Cardiac septum (tissue), 1 donor: ENCODE measurements at regions not wholly inside any gene's neighbourhood (a gene's known extent, or its start where the extent isn't known, plus 50 kb on each side); places are given as distances from the start of the nearest gene placed in this dataset.

Source experiments
- DNase-seq: peaks from one replicate; pipeline ENCODE4 v3.0.0-alpha.2; 2020; ENCODE audit warnings: low spot score
- intact Hi-C: fragments of 100-400 bp; cut with DNase I; formaldehyde crosslinking; loops from one replicate; pipeline ENCODE4 v1.14.0; 2022
- donor health status: DM: no; HTN: no; CAD: no.

DNA sequence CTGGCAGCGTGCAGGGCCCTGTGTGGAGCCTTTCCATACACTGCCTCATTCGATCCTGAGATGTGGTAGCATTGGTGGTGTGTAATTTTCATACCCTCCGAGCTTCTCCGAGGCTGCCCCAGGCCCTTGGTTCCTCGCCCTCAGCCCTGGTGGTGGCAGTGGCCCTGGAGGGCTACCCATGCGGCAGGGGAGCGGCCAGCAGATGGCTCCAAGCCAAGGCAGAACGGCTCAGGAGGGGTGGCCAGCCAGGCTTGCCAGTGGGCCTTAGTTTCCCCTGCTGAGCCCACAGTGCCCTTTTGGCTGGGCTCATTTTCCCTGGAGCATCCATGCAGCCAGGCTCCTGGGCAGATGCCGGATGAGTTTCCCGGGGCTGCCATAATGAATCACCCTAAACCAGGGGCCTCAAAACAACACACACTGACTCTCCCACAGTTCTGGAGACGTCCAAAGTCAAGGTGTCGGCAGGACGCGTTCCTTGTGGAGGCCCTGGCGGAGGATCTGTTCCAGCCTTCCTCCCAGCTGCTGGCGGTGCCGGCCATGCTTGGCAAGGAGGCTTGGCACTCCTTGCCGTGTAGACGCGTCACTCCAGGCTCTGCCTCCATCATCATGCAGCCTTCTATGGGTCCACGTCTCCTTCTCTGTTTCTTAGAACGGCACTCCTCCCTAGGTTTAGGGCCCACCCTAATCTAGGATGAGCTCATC, 158.8 kb upstream of the GSE1 start:
- no peak for DNase-seq
- intact Hi-C loops: no loop called here

DNA sequence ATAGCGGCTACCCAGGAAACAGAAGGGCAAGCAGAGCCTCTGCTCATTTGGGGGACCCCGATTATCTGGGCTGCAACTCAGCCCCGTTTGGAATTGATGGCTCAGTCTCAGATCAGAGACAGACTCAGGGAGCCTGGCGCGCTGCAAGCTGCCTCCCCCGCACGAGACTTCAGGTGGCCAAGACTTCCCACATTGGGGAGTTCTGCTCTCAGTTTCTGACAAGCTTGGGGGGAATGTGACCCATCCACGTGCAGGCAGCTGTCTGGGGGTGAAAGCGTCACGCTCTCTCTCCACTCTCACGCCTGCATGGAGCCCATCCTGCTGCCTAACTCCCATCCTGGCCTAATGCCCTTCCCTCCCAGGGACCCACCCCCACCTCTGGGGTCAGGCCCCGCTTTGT, 157.6 kb upstream of the GSE1 start:
- DNase-seq: no peak
- intact Hi-C loops: no loop called here

DNA sequence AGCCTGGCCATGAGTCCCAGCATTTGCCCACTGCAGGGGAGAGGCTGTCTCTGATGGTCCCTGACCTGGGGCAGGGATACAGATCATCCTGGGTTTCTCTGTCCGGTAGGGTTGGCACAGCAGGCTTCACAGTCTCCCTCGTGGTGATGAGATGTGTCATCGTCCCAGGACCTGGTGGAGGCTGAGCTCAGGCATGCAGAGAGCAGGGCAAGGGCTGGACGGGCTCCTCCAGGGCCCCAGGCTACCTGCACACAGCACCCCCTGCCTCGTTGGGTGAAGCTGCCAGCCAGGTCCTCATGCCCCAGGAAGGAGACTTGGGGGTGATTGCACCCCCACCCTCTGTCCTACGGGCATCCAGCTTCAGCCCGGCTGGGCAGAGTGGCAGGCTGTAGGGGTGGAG, 155.8 kb upstream of the GSE1 start:
- intact Hi-C loops: no loop called here
- no peak for DNase-seq

DNA sequence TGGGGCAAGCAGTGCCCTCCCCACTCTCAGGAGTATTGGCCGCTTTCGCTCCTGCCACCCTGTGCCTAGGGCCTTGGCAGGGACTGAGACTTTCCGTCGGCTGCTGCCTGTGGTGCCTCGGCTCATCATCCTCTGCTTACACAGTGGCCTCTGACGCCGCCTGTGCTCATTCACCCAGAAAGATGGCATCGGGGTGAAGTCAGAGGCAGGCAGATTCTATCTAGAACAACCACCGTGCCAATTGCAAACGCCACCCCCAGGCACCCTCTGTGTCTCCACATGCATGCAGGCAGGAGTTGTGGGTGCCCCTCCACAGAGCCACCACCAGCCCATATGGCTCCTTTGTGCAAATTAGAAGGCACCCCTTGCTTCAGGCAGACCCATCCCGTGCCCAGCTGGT, 154.2 kb upstream of the GSE1 start:
- intact Hi-C loops: no loop called here

DNA sequence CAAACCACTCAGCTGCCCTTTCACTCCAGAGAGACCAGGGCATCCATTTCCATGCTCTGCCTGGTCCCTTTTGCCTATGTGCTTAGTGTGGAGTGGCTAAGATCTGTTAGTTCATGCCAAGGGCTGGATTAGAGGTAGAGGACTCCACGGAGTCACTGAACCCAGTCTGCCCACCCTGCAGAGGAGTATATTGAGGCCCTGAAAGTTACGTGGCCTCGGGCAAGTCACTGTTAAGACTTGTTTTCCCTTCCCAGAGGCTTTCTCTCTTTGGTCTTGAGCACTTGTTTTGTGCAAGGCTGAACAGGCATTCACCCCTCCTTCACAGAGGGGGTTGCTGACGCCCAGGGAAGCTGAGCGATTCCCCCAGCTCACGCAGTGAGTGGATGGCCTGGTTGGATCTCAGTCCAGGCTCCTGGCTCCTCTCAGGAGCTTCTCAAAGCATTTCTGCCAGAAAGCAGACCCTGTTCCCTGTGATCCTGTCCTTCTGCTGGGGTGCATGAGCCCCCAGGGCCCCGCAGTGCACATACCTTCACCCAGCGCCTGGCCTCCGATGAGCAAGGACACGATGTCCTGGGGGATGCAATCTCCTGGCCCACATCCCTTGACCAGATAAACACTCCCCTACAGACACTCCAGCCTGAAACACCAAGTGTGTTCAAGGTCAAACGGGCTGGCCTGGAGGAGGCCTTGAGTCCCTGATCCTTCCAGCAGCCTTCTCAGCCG, 153.4 kb upstream of the GSE1 start:
- no peak for DNase-seq
- intact Hi-C loops: loop anchor here (5.0 kb wide), 1 partner anchor 153 kb away; the partner anchor contains the start of gene GSE1

More for the DNA sequence above, 154.2 kb upstream of the GSE1 start:
- DNase-seq: no peak

DNA sequence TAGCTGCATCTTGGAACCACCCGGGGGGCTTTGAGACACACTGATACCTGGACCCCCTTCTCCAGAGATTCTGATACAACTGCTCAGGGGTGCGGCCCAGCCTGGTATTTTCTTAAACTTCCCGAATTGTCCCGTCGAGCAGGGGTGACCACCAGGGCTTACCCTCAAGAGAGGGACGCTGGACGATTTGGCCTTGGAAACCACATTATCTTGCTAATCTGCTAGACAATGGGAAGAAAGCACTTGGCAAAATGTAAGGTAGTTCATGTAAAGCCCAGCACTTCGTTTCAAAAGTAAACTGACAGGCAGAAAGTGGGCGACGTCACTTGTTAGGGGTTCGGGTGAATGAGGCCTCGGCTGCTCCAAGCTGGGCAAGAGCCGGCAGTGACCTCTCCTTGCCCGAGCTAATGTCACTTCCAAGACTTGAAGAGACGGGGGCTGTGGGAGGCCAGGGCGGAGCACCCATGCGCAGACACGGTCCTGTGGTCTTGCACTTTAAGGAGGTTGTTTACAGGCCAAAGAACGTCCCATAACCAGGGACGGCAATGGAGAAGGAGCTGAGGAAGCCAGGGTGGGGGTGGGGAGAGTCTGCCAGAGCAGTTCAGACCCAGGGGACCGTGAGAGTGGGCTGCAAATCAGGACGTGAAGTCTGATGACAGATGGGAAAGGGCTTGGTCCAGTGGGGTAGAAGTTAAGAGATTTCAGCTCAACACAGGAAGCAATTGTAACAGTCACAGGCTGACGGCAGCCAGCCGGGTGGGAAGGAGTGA, 152.7 kb upstream of the GSE1 start:
- intact Hi-C loops: loop anchor here (5.0 kb wide), 1 partner anchor 152 kb away; the partner anchor contains the start of gene GSE1
- DNase-seq: no peak

DNA sequence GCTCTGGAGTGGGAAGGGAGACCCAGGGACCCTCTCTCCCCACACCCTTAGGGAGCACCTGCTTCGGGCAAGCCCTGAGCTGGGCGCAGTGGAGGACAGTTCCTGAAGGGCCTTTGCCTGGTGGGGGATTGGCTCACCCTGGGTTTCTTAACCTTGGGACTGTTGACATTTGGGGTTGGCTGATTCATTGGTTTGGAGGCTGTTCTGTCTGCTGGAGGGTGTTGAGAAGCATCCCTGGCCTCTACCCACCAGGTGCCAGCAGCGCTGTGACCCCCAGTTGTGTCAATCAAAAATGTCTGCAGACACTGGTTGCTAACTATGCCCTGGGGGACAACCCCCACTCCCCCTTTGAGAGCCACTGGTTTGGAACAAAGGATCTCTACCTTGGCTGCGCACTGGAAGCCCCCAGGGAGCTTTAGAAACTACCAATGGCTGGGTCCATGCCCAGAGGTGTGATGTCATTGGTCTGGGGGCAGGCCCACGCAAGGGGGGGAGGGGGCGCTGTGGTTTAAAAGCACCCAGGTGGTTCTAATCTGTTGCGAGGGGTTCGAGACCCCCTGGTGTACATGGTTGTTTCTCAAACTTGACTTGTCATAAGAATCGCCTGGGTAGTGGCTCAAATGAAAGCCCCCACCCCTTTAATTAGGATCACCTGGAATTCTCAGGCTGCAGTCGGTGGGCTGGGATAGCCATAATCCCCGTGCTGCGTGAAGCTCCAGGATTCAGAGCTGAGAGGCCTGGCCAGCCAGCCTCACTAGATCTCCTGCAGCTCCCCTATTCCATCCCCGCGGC, 151.9 kb upstream of the GSE1 start:
- intact Hi-C loops: loop anchor here (5.0 kb wide), 1 partner anchor 151 kb away; the partner anchor contains the start of gene GSE1

DNA sequence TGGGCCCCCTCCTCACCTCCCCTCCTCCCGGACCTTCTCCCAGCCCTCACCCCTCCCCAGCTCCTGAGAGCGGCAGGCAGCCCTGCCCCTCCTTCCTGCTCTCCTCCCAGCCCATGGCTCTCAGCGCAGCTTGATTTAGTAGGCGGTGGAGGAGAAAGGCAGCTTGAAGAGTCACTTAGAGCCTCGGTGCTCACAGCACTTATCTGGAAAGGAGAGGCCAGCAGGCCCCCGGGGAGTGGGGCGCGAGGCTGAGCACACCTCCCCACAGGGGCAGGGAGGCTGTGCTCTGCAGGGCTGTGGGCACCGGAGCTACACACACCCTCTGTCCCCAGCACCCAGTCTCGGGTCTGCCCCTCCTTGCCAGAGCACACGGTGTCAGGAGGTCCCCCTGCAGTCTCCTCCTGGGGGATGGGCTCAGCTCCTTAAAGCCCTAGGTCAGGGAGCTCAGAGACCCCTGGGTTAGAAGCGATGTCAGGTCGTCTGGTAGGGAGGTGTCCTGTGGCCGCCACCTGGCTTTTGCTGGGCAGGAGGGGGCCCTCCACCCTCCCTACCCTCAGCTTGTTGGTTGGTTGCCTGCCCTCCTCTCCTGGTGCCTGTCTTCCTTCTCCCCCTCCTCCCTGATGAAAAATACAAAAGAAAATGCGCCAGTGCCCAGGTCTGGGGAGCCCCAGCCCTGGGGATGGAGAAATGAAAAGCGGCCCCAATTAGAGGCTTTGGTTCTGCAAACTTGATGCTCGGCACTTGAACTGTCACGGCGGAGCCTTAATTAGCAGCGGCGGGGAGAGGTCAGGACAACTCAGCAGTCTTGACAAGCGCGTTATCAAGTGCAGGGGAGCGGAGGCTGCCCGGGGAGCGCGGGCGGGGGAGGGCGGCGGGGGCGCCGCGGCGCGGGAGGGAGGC, 151.1 kb upstream of the GSE1 start:
- intact Hi-C loops: loop anchor here (5.0 kb wide), 1 partner anchor 150 kb away; the partner anchor contains the start of gene GSE1

More for the DNA sequence above, 151.9 kb upstream of the GSE1 start:
- no peak for DNase-seq

DNA sequence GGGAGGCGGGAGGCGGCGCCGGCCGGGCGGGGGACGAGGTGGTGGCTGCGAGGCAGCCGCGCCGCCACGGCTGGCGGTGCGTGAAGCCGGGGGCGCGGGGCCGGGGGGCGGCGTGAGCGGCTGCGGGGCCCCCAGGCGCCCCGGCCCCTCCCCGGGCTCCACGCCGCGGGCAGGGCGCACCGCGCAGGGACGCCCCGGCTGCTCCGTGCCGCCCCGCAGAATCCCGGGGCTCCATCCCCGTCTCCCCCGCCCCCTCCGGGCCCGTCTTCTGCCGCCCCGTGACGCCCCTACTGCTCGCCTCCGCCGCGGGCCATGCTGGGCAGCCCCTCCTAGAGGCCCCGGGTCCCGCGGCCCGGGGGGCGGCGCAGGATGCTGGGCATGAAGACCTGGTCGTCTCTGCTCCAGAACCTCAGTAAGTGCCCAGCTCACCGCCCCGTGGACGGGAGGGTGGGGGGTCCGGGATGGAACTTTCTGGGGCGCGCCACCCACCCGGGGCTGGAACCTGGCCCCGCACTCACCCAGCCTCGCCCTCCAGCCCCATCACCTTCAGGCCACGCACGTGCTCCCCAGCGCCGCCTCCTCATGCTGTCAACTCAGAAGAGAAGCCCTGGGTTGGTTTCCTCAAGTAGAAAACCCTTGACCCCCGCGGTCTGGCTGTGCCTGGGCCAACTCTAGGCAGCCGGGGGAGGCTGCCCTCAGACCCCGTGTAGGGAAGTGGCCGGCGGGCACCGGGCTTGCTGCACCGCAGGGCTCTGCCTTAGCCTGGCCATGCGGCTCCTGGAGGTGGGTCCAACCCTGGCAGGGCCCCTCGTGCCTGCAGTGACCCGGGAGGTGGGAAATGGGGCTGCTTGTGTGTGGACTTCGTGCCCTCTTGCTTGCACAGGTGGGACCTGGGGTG, 150.2 kb upstream of the GSE1 start:
- intact Hi-C loops: loop anchor here (5.0 kb wide), 1 partner anchor 149 kb away; the partner anchor contains the start of gene GSE1
- no peak for DNase-seq

More for the DNA sequence above, 151.1 kb upstream of the GSE1 start:
- DNase-seq: no peak

DNA sequence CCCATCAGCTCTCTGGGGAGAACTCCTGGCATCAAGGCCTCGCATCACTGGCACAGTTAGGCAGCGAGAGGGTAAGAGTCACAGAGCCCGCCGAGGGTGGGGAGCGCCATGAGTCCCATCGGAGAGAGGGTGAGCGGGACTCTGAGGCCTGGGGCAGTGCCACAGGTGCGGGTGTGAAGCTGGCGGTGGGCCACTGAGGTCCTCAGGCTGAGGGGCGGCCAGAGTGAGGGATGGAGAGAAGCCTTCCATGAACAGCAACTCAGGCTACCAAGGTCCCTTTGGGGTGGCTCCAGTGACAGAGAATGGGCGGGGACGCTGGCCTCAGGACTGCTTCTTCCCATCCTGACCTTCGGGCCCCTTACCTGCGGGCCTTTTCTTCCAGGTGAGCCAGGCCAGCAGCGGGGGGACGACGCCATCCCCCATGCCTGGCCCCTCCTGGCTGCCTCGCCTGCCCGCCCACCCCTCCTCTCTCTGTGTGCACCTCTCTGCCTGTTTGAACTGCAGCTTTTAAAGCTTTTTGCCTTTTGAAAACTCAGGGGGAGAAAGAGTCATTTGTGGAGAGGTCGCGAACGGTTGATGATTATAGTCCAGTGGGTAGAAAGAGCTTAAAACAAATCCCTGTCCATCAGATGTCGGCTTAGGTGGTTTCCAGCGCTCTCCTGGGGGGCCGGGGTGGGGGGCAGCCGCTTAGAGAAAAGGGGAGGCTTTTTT, 149.3 kb upstream of the GSE1 start:
- intact Hi-C loops: loop anchor here (5.0 kb wide), 1 partner anchor 148 kb away; the partner anchor contains the start of gene GSE1
- no peak for DNase-seq

DNA sequence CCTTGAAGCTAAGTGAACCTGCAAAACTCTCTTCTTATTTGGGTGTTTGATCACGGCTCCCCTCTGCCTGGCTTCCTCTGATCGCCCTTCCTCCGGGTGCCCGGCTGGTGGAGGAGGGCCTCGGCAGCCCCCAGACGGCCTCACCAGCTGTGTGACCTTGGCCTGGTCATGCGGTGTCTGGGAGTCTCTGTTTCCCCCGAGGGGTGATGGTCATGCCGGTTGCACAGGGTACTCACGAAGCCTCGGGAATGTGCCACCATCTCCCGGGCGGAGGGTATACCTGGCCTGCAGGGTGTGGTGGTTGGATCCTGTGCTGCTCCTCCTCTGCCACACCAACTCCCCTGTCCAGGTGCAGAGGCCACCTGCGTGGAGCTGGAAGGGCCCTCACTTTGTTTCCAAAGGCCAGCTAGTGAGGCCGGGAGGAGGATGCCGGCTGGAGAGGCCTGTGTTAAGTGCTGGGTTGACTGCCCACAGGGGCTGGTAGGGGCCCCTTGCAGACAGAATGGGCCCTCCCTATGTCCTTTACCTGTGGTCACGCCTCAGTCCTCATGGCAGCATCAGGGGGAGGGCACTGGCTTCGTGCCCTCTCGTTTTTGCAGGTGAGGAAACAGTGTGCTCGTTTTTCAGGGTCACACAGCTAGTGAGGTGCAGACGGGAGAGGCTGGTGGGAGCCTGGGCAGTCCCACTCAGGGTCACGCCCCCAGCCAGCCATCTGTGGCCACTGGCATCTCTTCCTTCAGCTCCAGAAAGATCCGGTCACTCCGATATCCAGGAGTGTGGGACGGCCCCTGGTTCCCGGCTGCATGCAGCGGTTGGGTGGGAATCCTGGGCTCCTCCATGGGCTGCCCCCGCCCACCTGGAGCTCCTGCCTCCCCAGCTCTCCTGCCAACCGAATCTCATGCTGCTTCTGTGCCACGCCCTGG, 148.5 kb upstream of the GSE1 start:
- intact Hi-C loops: loop anchor here (5.0 kb wide), 1 partner anchor 148 kb away; the partner anchor contains the start of gene GSE1
- DNase-seq: no peak

DNA sequence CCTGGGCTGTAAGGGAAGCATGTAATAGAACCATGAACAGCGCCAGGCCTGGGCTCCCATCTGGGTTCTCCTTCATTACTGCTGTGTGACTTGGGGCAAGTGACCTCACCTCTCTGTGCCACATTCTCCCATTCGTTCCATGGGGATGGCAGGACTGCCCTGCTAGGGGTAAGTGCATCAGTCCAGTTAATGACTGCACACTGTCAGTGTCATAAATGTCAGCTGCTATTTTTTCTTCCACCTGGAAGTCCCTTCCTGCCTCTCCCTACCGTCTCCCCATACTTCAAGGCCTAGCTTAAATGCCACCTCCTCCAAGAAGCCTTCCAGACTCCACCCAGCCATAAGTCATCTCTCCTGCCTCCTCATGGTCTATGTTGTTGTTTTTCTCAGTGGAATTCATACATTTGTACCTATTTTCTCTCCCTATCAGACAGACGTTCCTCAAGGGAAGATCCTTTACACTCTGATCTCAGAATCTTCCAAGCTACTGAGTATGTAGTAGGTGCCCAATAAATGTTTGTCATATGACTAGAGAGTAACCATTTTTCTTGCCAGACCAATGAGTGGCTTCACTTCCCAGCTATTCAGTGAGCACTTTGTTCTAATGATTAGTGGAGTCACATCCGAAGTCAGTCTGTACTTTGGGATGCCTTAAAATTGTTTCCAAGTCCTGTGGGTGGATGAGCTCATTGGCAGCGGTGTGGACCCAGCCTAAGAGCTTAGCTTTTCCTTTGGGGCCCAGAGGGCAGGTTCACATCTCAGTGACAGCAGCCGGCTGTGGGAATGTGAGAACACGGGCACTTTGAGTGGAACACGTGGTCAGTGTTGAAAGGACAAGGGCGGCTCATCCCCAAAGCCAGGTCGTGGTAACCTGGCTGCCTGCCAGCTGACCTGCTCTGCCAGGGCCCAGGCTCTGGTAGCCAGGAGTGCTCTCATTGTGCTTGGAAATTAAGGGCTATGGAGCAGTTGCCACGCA, 147.5 kb upstream of the GSE1 start:
- DNase-seq: peak; percentile 84
- intact Hi-C loops: no loop called here

DNA sequence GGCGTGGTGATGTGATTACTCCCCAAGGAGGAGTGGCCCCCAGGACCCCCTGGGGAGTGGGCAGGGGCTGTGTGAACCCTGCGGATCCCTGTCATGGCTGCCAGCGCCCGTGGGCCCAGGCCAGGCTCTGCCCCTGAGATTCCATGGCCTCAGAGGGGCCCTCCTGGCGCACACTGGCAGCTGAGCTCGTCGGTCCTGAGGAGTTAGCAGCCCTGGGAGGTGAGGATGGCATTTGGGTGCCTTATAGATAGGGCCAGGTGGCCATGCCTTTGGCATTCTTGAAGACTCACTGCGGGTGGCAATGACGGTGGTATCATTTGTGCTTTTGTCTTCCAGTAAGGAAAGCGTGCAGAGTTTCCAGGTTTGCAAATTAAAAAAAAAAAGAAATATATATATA, 146.8 kb upstream of the GSE1 start:
- intact Hi-C loops: no loop called here
- no peak for DNase-seq

DNA sequence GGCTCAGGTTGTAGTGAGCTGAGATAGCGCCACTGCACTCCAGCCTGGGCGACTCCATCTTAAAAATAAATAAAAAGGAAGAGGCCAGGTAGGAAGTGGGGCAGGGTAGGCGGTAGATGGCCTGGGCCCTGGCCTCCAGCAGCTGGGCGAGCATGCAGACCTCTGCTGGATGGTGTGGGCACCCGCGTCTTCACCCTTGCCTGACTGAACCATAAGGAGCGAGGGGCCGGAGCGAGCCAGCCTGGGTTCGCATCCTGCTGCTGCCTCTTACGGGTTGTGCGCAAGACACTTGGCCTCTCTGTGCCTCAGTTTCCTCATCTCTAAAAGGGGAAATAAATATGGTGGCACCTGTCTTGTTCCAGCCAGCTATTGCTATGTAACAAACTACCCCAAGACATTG, 146.1 kb upstream of the GSE1 start:
- no peak for DNase-seq
- intact Hi-C loops: no loop called here
